Vagina (tissue), 2 donors: ENCODE measurements at regions not wholly inside any gene's neighbourhood (a gene's known extent, or its start where the extent isn't known, plus 50 kb on each side); places are given as distances from the start of the nearest gene placed in this dataset.

Source experiments
- DNase-seq, 2 donors: peaks; one replicate each; pipeline ENCODE4 v3.0.0-alpha.2; 2017; ENCODE audit errors: extremely low spot score in 2 of 2
- H3K27ac ChIP-seq: fragments of 200-600 bp; sonication (generic); one replicate; pipeline ENCODE4 v1.5.1; 2019
- H3K27me3 ChIP-seq: fragments of 200-600 bp; sonication (generic); one replicate; pipeline ENCODE4 v1.5.1; 2019
- H3K36me3 ChIP-seq, 2 donors: fragments of 200-600 bp; sonication (generic); one replicate each; pipeline ENCODE4 v1.5.1; 2017 to 2019
- H3K4me1 ChIP-seq: fragments of 200-600 bp; sonication (generic); one replicate; pipeline ENCODE4 v1.5.1; 2019
- H3K4me3 ChIP-seq, 2 donors: fragments of 200-600 bp; sonication (generic); 1 replicate in 1 of 2; 2 replicates in 1 of 2; pipeline ENCODE4 v1.5.1; 2016 to 2019
- H3K9me3 ChIP-seq: fragments of 200-600 bp; sonication (generic); one replicate; pipeline ENCODE4 v1.5.1; 2019
- POLR2A ChIP-seq, 2 donors: fragments of 450-650 bp; IDR thresholded peaks; one replicate each; pipeline ENCODE4 v1.6.1; 2017; ENCODE audit warnings: antibody characterized with exemption in 2 of 2, mild to moderate bottlenecking in 2 of 2, moderate library complexity in 2 of 2
- POLR2AphosphoS5 ChIP-seq, 2 donors: sonication (generic); formaldehyde crosslinking; IDR thresholded peaks; one replicate each; pipeline ENCODE4 v1.9.0; 2017; ENCODE audit warnings: antibody characterized with exemption in 2 of 2, mild to moderate bottlenecking in 2 of 2, low read depth in 1 of 2; ENCODE audit not compliant: insufficient read depth in 1 of 2
- intact Hi-C: fragments of 100-400 bp; cut with DNase I; formaldehyde crosslinking; loops from one replicate; pipeline ENCODE4 v1.15.1; 2023
- TF ChIP-seq, protein P1 (sequence below), 3 experiments: fragments of 450-650 bp in 2 of 3; fragments of 200-600 bp in 1 of 3; sonication (generic) in 1 of 3; IDR thresholded peaks; one replicate each; pipeline ENCODE4 v1.5.1; 2017 to 2019; ENCODE audit warnings: antibody characterized with exemption in 3 of 3, mild to moderate bottlenecking in 2 of 3, moderate library complexity in 2 of 3

GRCh38 chr22:34161431-34162123 is 241.3 kb upstream of the LARGE1 start:
- Histone ChIP-seq H3K9me3 (no peaks in the 10 kb centered on the region), H3K4me3 (no peak overlapping the region), H3K27ac (no peak overlapping the region), H3K36me3 (no peaks in the 10 kb centered on the region), H3K4me1 (no peaks in the 10 kb centered on the region), H3K27me3 (no peaks in the 10 kb centered on the region)
- intact Hi-C loops = no loop called here
- DNase-seq = no peak
- TF ChIP-seq POLR2A (IDR thresholded peaks at IDR 0.05) (no peak), POLR2AphosphoS5 (IDR thresholded peaks at IDR 0.05; ENCODE audit: insufficient read depth in 1 of 2, low read depth in 1 of 2) (no peak)
- TF ChIP-seq, protein P1, sequence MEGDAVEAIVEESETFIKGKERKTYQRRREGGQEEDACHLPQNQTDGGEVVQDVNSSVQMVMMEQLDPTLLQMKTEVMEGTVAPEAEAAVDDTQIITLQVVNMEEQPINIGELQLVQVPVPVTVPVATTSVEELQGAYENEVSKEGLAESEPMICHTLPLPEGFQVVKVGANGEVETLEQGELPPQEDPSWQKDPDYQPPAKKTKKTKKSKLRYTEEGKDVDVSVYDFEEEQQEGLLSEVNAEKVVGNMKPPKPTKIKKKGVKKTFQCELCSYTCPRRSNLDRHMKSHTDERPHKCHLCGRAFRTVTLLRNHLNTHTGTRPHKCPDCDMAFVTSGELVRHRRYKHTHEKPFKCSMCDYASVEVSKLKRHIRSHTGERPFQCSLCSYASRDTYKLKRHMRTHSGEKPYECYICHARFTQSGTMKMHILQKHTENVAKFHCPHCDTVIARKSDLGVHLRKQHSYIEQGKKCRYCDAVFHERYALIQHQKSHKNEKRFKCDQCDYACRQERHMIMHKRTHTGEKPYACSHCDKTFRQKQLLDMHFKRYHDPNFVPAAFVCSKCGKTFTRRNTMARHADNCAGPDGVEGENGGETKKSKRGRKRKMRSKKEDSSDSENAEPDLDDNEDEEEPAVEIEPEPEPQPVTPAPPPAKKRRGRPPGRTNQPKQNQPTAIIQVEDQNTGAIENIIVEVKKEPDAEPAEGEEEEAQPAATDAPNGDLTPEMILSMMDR (IDR thresholded peaks at IDR 0.05) = no peak

- intact Hi-C loops = loop anchor here (10.0 kb wide), 1 partner anchor 64 kb away; no protein-coding TSS in a partner anchor
- TF ChIP-seq, protein P1 (IDR thresholded peaks at IDR 0.05) = no peak
- TF ChIP-seq POLR2A (IDR thresholded peaks at IDR 0.05) = no peak
- no peak for TF ChIP-seq POLR2AphosphoS5 (IDR thresholded peaks at IDR 0.05; ENCODE audit: insufficient read depth in 1 of 2, low read depth in 1 of 2)
- DNase-seq = no peak
- Histone ChIP-seq H3K36me3 (no peaks in the 10 kb centered on the region), H3K27ac (no peak overlapping the region), H3K4me1 (no peaks in the 10 kb centered on the region), H3K4me3 (no peak overlapping the region), H3K27me3 (no peaks in the 10 kb centered on the region), H3K9me3 (no peaks in the 10 kb centered on the region)
These were observed 278.7 kb upstream of the LARGE1 start for GRCh38 chr22:34198976-34199375.

DNA sequence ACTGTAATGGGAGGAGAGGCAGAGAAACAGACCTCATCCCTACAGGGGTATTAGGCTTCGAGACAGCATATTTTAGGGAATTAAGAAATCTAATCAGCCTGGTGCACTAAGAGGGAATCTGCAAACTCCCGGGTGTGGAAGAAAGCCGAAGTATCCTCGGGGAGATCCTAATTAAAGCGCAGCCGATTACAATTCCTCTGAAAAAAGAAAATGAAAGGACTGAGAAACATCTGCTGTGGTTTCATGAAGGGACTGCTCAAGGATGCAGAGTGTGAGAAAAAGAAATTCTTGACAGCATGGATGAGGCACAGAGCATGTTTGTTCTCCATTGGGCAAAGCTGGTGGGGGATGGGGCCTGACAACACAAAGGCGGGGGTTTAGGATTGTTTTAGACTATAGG is 290.0 kb upstream of the LARGE1 start:
- no peak for DNase-seq
- Histone ChIP-seq H3K4me3 (no peak overlapping the region), H3K36me3 (no peaks in the 10 kb centered on the region), H3K27ac (no peak overlapping the region), H3K27me3 (no peaks in the 10 kb centered on the region), H3K4me1 (no peaks in the 10 kb centered on the region), H3K9me3 (no peaks in the 10 kb centered on the region)
- TF ChIP-seq POLR2AphosphoS5 (IDR thresholded peaks at IDR 0.05; ENCODE audit: insufficient read depth in 1 of 2, low read depth in 1 of 2) (no peak), POLR2A (IDR thresholded peaks at IDR 0.05) (no peak)
- TF ChIP-seq, protein P1 (IDR thresholded peaks at IDR 0.05) = no peak
- intact Hi-C loops = no loop called here

DNA sequence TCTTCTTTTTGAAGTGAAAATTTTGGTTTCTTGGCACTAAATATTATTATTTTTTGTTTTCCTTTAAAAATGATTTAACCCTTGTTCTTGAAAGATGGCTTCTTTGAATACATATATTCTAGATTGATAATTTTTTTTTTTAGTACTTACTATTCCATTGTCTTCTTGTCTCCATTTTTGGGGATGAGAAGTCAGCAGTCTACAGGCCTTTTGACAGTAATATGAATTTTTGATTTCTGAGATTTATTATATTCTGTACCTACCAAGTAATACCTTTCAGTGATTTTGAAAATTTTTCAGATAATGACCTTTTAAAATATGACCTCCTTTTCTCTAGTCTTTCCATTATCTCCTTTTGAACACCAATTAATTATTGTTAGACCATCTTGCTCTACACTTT is 294.1 kb upstream of the LARGE1 start:
- H3K9me3 ChIP-seq = no peaks in the 10 kb centered on the region
- no peak for TF ChIP-seq POLR2AphosphoS5 (IDR thresholded peaks at IDR 0.05; ENCODE audit: insufficient read depth in 1 of 2, low read depth in 1 of 2)
- no peak for TF ChIP-seq POLR2A (IDR thresholded peaks at IDR 0.05)
- TF ChIP-seq, protein P1 (IDR thresholded peaks at IDR 0.05) = no peak
- H3K27ac ChIP-seq = no peak overlapping the region
- DNase-seq = no peak
- H3K4me3 ChIP-seq = no peak overlapping the region
- no peaks in the 10 kb centered on the region for H3K27me3 ChIP-seq
- intact Hi-C loops = no loop called here
- H3K4me1 ChIP-seq = no peaks in the 10 kb centered on the region
- H3K36me3 ChIP-seq = no peaks in the 10 kb centered on the region

- no peak overlapping the region for H3K27ac ChIP-seq
- TF ChIP-seq POLR2AphosphoS5 (IDR thresholded peaks at IDR 0.05; ENCODE audit: insufficient read depth in 1 of 2, low read depth in 1 of 2) (no peak), POLR2A (IDR thresholded peaks at IDR 0.05) (no peak)
- TF ChIP-seq, protein P1 (IDR thresholded peaks at IDR 0.05) = no peak
- H3K9me3 ChIP-seq = no peaks in the 10 kb centered on the region
- H3K27me3 ChIP-seq = no peaks in the 10 kb centered on the region
- no peaks in the 10 kb centered on the region for H3K36me3 ChIP-seq
- H3K4me1 ChIP-seq = no peaks in the 10 kb centered on the region
- no peak overlapping the region for H3K4me3 ChIP-seq
- no peak for DNase-seq
- intact Hi-C loops = no loop called here
These were observed 305.0 kb upstream of the LARGE1 start for GRCh38 chr22:34225278-34225677.
